ENCODE measurements at regions not wholly inside any gene's neighbourhood (a gene's known extent, or its start where the extent isn't known, plus 50 kb on each side); places are given as distances from the start of the nearest gene placed in this dataset.
A peak's percentile ranks its signal among the peaks of the same experiment; 100 is the strongest.

DNA sequence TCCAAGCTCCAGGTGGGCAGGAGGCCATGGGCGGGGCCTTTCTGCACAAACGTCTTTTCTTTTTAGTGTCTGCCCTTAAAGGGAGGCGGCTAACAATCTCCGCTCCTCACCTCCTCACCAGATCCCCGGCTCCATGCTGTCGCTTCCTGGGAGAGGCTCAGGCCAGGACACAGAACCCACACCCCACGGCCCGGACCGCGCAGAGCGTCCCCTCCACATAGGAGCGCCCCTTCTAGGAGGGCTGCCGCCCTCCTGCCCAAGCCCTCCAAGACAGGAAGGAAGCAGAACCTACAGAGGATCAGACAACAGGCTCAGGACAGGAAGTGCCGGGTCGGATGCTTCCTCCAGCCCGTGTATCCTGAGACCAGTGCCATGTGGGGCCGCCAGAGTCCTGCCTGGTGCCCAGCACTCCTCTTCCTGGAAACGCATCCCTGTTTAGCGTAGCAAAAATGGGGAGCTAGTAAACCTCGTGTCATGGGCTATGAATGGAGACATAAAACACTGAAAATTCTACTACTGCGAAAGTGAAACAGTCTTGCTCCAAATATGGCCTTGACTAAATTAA is 83.2 kb upstream of the ATP10A start:
- no peaks in the 10 kb centered on the region for H3K36me3 ChIP-seq (ENCODE audit: control insufficient read depth, insufficient read depth, low read length)
- H3K4me3 ChIP-seq (replicated peaks; ENCODE audit: low read depth, low read length): no peak overlapping the region
- DNase-seq (ENCODE audit: extremely low read depth, insufficient read length): no peak
- H3K27me3 ChIP-seq (replicated peaks; ENCODE audit: control insufficient read depth, insufficient read depth, low read length): no peaks in the 10 kb centered on the region
- TF ChIP-seq, protein P1, sequence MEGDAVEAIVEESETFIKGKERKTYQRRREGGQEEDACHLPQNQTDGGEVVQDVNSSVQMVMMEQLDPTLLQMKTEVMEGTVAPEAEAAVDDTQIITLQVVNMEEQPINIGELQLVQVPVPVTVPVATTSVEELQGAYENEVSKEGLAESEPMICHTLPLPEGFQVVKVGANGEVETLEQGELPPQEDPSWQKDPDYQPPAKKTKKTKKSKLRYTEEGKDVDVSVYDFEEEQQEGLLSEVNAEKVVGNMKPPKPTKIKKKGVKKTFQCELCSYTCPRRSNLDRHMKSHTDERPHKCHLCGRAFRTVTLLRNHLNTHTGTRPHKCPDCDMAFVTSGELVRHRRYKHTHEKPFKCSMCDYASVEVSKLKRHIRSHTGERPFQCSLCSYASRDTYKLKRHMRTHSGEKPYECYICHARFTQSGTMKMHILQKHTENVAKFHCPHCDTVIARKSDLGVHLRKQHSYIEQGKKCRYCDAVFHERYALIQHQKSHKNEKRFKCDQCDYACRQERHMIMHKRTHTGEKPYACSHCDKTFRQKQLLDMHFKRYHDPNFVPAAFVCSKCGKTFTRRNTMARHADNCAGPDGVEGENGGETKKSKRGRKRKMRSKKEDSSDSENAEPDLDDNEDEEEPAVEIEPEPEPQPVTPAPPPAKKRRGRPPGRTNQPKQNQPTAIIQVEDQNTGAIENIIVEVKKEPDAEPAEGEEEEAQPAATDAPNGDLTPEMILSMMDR (IDR thresholded peaks at IDR 0.05; ENCODE audit: insufficient read depth, low read length, poor library complexity, severe bottlenecking): no peak

DNA sequence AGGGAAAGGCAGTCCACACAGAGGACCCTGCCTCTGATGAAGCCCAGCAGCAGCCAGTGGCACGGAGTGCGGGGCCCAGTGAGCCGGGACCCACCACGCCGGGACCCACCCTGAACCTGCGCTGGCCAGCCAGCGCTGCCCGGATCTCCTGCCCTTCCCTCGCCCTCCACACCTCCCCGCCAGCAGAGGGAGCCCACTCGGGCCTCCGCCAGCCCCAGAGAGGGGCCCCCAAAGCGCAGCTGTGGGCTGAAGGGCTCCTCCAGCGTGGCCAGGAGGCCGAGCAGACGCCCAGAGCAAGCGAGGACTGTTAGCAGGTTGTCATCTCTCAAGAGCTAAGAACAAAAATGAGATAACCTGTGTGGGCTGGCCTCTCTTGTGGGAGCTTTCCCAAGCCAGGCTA is 81.3 kb upstream of the ATP10A start:
- Histone ChIP-seq H3K4me3 (replicated peaks; ENCODE audit: low read depth, low read length) (no peak overlapping the region), H3K36me3 (ENCODE audit: control insufficient read depth, insufficient read depth, low read length) (no peaks in the 10 kb centered on the region), H3K27me3 (replicated peaks; ENCODE audit: control insufficient read depth, insufficient read depth, low read length) (no peaks in the 10 kb centered on the region)
- no peak for DNase-seq (ENCODE audit: extremely low read depth, insufficient read length)
- TF ChIP-seq, protein P1 (IDR thresholded peaks at IDR 0.05; ENCODE audit: insufficient read depth, low read length, poor library complexity, severe bottlenecking): no peak

DNA sequence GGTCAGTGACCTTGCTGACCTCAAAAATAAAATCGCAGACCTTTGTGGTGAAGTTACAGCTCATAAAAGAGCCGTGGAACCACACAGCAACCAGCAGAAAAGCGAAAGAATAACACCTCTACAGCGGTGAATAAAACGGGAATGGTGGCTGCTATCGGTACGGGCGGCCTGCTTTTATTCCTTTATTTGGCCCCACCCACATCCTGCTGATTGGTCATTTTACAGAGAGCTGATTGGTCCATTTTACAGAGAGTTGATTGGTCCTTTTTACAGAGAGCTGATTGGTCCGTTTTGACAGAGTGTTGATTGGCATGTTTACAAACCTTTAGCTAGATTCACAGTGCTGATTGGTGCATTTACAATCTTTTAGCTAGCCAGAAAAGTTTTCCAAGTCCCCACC is 80.7 kb upstream of the ATP10A start:
- TF ChIP-seq, protein P1 (IDR thresholded peaks at IDR 0.05; ENCODE audit: insufficient read depth, low read length, poor library complexity, severe bottlenecking): no peak
- DNase-seq (ENCODE audit: extremely low read depth, insufficient read length): no peak
- Histone ChIP-seq H3K4me3 (replicated peaks; ENCODE audit: low read depth, low read length) (no peak overlapping the region), H3K36me3 (ENCODE audit: control insufficient read depth, insufficient read depth, low read length) (no peaks in the 10 kb centered on the region), H3K27me3 (replicated peaks; ENCODE audit: control insufficient read depth, insufficient read depth, low read length) (no peaks in the 10 kb centered on the region)

DNA sequence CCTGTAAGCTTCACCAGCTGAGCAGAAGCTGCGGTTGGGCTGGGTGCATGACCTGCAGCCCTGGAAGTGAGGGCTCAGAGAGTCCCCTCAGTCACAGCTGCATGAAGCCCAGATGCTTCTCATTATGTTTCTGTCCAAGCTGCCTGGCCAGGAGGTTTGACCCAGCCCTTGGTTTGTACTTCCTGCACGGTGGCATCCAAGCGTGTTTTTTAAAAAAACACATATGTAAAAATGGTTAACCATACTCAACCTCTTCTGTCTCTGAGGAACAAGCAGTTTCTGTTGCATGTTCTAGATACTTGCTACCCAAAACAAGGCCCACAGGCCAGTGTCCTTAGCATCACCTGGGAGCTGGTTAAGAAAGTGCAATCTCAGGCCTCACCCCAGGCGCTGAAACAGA is 76.0 kb upstream of the ATP10A start:
- Histone ChIP-seq H3K4me3 (replicated peaks; ENCODE audit: low read depth, low read length) (no peak overlapping the region), H3K27me3 (replicated peaks; ENCODE audit: control insufficient read depth, insufficient read depth, low read length) (no peaks in the 10 kb centered on the region), H3K36me3 (ENCODE audit: control insufficient read depth, insufficient read depth, low read length) (no peaks in the 10 kb centered on the region)
- DNase-seq (ENCODE audit: extremely low read depth, insufficient read length): peak; percentile 40
- TF ChIP-seq, protein P1 (IDR thresholded peaks at IDR 0.05; ENCODE audit: insufficient read depth, low read length, poor library complexity, severe bottlenecking): no peak

DNA sequence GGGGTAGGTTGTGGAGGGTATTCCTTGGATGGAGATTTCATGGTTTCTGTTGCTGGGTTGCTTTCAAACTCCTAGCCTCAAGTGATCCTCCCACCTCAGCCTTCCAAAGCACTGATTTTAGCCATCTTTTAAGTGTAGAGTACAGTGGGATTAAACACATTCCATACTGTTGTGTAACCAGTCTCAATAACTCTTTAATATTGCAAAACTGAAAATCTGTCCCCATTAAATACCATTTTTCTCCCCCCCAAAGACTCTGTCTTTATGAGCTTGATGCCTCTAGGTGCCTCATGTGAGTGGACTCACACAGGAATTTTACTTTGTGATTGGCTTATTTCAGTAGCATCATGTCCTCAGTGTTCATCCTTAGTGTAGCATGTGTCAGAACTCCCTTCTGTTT is 74.7 kb upstream of the ATP10A start:
- no peak overlapping the region for H3K4me3 ChIP-seq (replicated peaks; ENCODE audit: low read depth, low read length)
- TF ChIP-seq, protein P1 (IDR thresholded peaks at IDR 0.05; ENCODE audit: insufficient read depth, low read length, poor library complexity, severe bottlenecking): no peak
- H3K27me3 ChIP-seq (replicated peaks; ENCODE audit: control insufficient read depth, insufficient read depth, low read length): no peaks in the 10 kb centered on the region
- no peaks in the 10 kb centered on the region for H3K36me3 ChIP-seq (ENCODE audit: control insufficient read depth, insufficient read depth, low read length)
- DNase-seq (ENCODE audit: extremely low read depth, insufficient read length): no peak

DNA sequence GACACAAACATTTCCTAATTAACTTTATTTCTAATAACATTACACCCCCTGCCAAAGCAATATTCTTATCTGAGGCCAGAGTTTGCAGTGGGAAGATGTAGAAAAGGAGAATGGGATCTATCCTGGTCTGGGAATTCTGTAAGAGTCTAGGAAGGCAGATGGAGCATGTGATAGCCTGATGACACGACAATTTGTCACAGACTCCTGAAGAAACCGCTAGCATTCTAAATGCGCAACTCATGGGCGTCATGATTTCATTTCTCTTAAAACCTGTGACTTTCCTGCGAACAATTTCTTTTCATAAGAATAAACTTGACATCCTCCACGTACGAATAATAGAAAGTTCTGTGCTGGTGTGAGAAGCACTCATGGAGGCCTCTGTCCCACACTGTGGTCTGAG is 72.9 kb upstream of the ATP10A start:
- DNase-seq (ENCODE audit: extremely low read depth, insufficient read length): no peak
- TF ChIP-seq, protein P1 (IDR thresholded peaks at IDR 0.05; ENCODE audit: insufficient read depth, low read length, poor library complexity, severe bottlenecking): no peak
- Histone ChIP-seq H3K27me3 (replicated peaks; ENCODE audit: control insufficient read depth, insufficient read depth, low read length) (no peaks in the 10 kb centered on the region), H3K36me3 (ENCODE audit: control insufficient read depth, insufficient read depth, low read length) (no peaks in the 10 kb centered on the region), H3K4me3 (replicated peaks; ENCODE audit: low read depth, low read length) (no peak overlapping the region)
